ENCODE measurements at regions not wholly inside any gene's neighbourhood (a gene's known extent, or its start where the extent isn't known, plus 50 kb on each side); places are given as distances from the start of the nearest gene placed in this dataset.

- TF ChIP-seq CTCF (IDR thresholded peaks at IDR 0.05; ENCODE audit: low read depth, low read length) (no peak), EZH2phosphoT487 (IDR thresholded peaks at IDR 0.05; ENCODE audit: low read depth) (no peak)
These were observed 106.5 kb upstream of the ATP8B1 start for GRCh38 chr18:57909620-57910019.
